ENCODE measurements at regions not wholly inside any gene's neighbourhood (a gene's known extent, or its start where the extent isn't known, plus 50 kb on each side); places are given as distances from the start of the nearest gene placed in this dataset.

DNA sequence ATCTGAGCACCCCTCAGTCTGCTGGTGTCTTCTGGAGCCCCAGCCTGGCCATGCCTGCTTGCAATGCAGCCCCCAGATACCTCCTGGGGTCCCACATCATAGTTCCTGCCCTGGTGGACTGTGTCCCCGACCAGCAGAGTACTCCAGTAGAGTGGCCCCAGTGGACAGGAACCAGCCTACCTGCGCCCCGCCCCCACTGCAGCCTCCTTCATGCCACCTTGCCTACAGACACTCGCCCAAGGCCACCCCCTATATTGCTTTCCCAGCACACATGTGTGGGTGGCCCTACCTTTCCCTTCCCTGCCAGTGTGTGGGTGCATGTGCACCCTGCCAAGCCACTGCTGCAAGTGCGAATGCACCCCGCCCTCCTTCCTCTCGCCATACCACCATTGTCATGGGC is 204.0 kb downstream of the EDN1 start:
- no TSS peak for BruUV-seq (replicated peaks)
- TF ChIP-seq, protein P1, sequence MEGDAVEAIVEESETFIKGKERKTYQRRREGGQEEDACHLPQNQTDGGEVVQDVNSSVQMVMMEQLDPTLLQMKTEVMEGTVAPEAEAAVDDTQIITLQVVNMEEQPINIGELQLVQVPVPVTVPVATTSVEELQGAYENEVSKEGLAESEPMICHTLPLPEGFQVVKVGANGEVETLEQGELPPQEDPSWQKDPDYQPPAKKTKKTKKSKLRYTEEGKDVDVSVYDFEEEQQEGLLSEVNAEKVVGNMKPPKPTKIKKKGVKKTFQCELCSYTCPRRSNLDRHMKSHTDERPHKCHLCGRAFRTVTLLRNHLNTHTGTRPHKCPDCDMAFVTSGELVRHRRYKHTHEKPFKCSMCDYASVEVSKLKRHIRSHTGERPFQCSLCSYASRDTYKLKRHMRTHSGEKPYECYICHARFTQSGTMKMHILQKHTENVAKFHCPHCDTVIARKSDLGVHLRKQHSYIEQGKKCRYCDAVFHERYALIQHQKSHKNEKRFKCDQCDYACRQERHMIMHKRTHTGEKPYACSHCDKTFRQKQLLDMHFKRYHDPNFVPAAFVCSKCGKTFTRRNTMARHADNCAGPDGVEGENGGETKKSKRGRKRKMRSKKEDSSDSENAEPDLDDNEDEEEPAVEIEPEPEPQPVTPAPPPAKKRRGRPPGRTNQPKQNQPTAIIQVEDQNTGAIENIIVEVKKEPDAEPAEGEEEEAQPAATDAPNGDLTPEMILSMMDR (IDR thresholded peaks at IDR 0.05; ENCODE audit: unreplicated experiment): no peak
- Mint-ChIP-seq H3K4me3 (ENCODE audit: unreplicated experiment) (no peak overlapping the region), H3K36me3 (ENCODE audit: insufficient read depth, unreplicated experiment) (no peaks in the 10 kb centered on the region), H3K4me1 (ENCODE audit: insufficient read depth, unreplicated experiment) (peaks cover 17% of the 10 kb centered on the region), H3K27ac (ENCODE audit: low read depth, unreplicated experiment) (no peak overlapping the region), H3K27me3 (ENCODE audit: insufficient read depth, unreplicated experiment) (no peaks in the 10 kb centered on the region), H3K9me3 (ENCODE audit: unreplicated experiment) (no peaks in the 10 kb centered on the region)
- CTCF ChIA-PET: no interaction called here
- POLR2A ChIA-PET: no interaction called here
- no peak for DNase-seq (ENCODE audit: unreplicated experiment)
- intact Hi-C loops (cut with micrococcal nuclease): no loop called here

DNA sequence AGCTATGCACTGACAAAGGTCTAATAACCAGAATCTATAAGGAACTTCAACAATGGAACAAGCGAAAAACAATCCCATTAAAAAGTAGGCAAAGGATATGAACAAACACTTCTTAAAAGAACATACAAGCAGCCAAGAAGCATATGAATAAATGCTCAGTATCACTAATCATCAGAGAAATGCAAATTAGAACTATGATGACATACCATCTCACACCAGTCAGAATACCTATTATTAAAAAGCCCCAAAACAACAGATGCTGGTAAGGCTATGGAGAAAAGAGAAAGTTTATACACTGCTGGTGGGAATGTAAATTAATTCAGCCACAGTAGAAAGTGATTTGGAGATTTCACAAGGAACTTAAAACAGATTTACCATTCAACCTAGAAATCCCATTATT is 211.8 kb downstream of the EDN1 start:
- Mint-ChIP-seq H3K27ac (ENCODE audit: low read depth, unreplicated experiment) (no peak overlapping the region), H3K4me3 (ENCODE audit: unreplicated experiment) (no peak overlapping the region), H3K4me1 (ENCODE audit: insufficient read depth, unreplicated experiment) (peaks cover 7% of the 10 kb centered on the region), H3K9me3 (ENCODE audit: unreplicated experiment) (no peaks in the 10 kb centered on the region), H3K36me3 (ENCODE audit: insufficient read depth, unreplicated experiment) (no peaks in the 10 kb centered on the region), H3K27me3 (ENCODE audit: insufficient read depth, unreplicated experiment) (no peaks in the 10 kb centered on the region)
- BruUV-seq (replicated peaks): no TSS peak
- TF ChIP-seq, protein P1 (IDR thresholded peaks at IDR 0.05; ENCODE audit: unreplicated experiment): no peak
- intact Hi-C loops (cut with micrococcal nuclease): loop anchor here (10.0 kb wide), 1 partner anchor 107 kb away; no protein-coding TSS in a partner anchor
- DNase-seq (ENCODE audit: unreplicated experiment): no peak
- ChIA-PET POLR2A (interaction anchor here (0.7 to 1.0 kb wide), 2 partner anchors 67 to 212 kb away, joined by 3 to 6 read pairs; partner anchors contain the start of gene EDN1), CTCF (no interaction called here)

DNA sequence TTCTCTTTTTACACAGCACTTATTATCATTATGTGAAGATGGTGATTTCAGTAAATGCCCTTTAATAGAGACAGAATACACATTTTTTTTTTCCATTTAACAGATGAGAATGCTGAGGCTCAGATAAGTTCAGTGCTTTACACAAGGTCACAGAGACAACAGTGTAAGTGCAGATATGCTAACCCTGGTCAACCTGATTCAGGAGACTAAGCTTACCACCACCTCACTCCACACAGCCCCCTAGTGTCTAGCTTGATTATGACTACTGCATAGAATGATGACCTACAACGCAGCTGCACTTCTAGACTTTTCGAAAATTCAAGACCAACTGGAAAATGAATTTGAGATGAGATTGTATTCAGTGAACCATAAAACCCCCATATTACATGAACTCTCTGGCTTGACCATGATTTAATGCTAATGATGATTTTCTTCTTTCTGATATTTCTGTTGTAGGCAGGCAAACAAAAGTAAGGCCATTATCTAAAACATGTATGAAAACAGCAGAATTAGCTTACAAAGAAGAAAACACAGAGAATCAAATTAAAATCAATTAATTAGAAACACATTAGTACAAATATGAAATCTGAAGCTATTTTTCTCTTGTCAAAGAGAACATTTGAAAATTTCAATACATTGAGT is 212.1 kb upstream of the PHACTR1 start:
- no peaks in the 10 kb centered on the region for H3K27me3 Mint-ChIP-seq (ENCODE audit: insufficient read depth, unreplicated experiment)
- H3K4me1 Mint-ChIP-seq (ENCODE audit: insufficient read depth, unreplicated experiment): peaks cover 7% of the 10 kb centered on the region
- no peaks in the 10 kb centered on the region for H3K36me3 Mint-ChIP-seq (ENCODE audit: insufficient read depth, unreplicated experiment)
- peak; percentile 61 for DNase-seq (ENCODE audit: unreplicated experiment)
- no peak overlapping the region for H3K4me3 Mint-ChIP-seq (ENCODE audit: unreplicated experiment)
- peaks cover 7% of the 10 kb centered on the region for H3K9me3 Mint-ChIP-seq (ENCODE audit: unreplicated experiment)
- TF ChIP-seq, protein P1 (IDR thresholded peaks at IDR 0.05; ENCODE audit: unreplicated experiment): peak; percentile 55
- CTCF ChIA-PET: interaction anchor here (1.0 kb wide), 3 partner anchors 11 to 214 kb away, joined by 3 to 4 read pairs (median 4); partner anchors contain the start of gene EDN1
- POLR2A ChIA-PET: interaction anchor here (0.6 to 1.3 kb wide), 5 partner anchors 8 to 215 kb away, joined by 3 to 4 read pairs (median 4); partner anchors contain the start of gene EDN1
- intact Hi-C loops (cut with micrococcal nuclease): loop anchor here (1.0 to 10.0 kb wide), 4 partner anchors 99 to 212 kb away; no protein-coding TSS in a partner anchor
- H3K27ac Mint-ChIP-seq (ENCODE audit: low read depth, unreplicated experiment): no peak overlapping the region
- BruUV-seq (replicated peaks): no TSS peak

DNA sequence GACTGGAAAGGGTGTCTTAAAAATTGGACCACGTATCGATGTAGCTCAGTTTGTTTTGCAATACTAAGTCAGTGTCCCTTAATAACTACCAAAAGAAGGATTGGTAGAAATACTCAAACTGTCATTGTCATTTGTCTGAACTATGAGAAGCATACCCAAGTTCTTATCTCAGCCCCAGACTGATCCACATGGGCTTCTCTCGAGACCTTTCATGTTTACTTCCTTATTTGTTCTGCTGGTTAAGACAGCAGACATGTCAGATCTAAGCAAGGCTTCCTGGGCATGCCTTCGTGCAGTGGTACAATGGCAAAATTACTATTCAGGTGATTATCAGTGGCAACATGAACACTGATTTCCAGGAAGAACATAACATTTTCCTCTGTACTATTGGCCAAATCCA is 211.1 kb upstream of the PHACTR1 start:
- peaks cover 7% of the 10 kb centered on the region for H3K9me3 Mint-ChIP-seq (ENCODE audit: unreplicated experiment)
- ChIA-PET CTCF (no interaction called here), POLR2A (interaction anchor here (0.7 kb wide), 1 partner anchor 216 kb away, joined by 3 read pairs; no protein-coding TSS in a partner anchor)
- TF ChIP-seq, protein P1 (IDR thresholded peaks at IDR 0.05; ENCODE audit: unreplicated experiment): no peak
- intact Hi-C loops (cut with micrococcal nuclease): loop anchor here (10.0 kb wide), 1 partner anchor 111 kb away; no protein-coding TSS in a partner anchor
- H3K27me3 Mint-ChIP-seq (ENCODE audit: insufficient read depth, unreplicated experiment): no peaks in the 10 kb centered on the region
- no peak overlapping the region for H3K4me3 Mint-ChIP-seq (ENCODE audit: unreplicated experiment)
- no TSS peak for BruUV-seq (replicated peaks)
- H3K4me1 Mint-ChIP-seq (ENCODE audit: insufficient read depth, unreplicated experiment): peaks cover 7% of the 10 kb centered on the region
- H3K27ac Mint-ChIP-seq (ENCODE audit: low read depth, unreplicated experiment): no peak overlapping the region
- no peak for DNase-seq (ENCODE audit: unreplicated experiment)
- H3K36me3 Mint-ChIP-seq (ENCODE audit: insufficient read depth, unreplicated experiment): no peaks in the 10 kb centered on the region
